NT2/D1 (cell line): ENCODE measurements at regions not wholly inside any gene's neighbourhood (a gene's known extent, or its start where the extent isn't known, plus 50 kb on each side); places are given as distances from the start of the nearest gene placed in this dataset.
"Not testable (repeated sequence)": the region's sequence is repeated elsewhere in the genome, so short reads cannot be mapped to it uniquely, and the experiment has no call there.

ENCODE experiments used
- DNase-seq: peaks from one replicate; pipeline ENCODE4 v3.0.0-alpha.2; 2011; ENCODE audit warnings: low read depth, low spot score
- H3K27me3 ChIP-seq: 2 replicates; pipeline ENCODE4 v1.6.0; 2011; ENCODE audit warnings: mild to moderate bottlenecking; ENCODE audit not compliant: insufficient read length, insufficient read depth
- H3K36me3 ChIP-seq: 2 replicates; pipeline ENCODE4 v1.6.1; 2011; ENCODE audit warnings: mild to moderate bottlenecking, low read length, mixed read lengths; ENCODE audit not compliant: insufficient read depth, insufficient read length
- H3K4me1 ChIP-seq: 2 replicates; pipeline ENCODE4 v1.5.1; 2011; ENCODE audit not compliant: insufficient read depth, insufficient read length
- H3K4me3 ChIP-seq: 2 replicates; pipeline ENCODE4 v1.5.1; 2011; ENCODE audit warnings: low read depth; ENCODE audit not compliant: insufficient read length
- H3K9ac ChIP-seq: 2 replicates; pipeline ENCODE4 v1.6.0; 2011; ENCODE audit warnings: low read depth; ENCODE audit not compliant: insufficient read length
- H3K9me3 ChIP-seq: 2 replicates; pipeline ENCODE4 v1.5.1; 2011; ENCODE audit warnings: mild to moderate bottlenecking, low read length; ENCODE audit not compliant: insufficient read depth
- SUZ12 ChIP-seq: IDR thresholded peaks from 2 replicates; pipeline ENCODE4 v1.6.1; 2011; ENCODE audit not compliant: insufficient read length, insufficient read depth; ENCODE audit errors: extremely low read depth
- YY1 ChIP-seq: IDR thresholded peaks from 2 replicates; pipeline ENCODE4 v1.6.1; 2011; ENCODE audit not compliant: insufficient read length, insufficient read depth
- ZNF274 ChIP-seq: IDR thresholded peaks from 2 replicates; pipeline ENCODE4 v1.6.1; 2011; ENCODE audit warnings: mild to moderate bottlenecking, low read depth, low read length

DNA sequence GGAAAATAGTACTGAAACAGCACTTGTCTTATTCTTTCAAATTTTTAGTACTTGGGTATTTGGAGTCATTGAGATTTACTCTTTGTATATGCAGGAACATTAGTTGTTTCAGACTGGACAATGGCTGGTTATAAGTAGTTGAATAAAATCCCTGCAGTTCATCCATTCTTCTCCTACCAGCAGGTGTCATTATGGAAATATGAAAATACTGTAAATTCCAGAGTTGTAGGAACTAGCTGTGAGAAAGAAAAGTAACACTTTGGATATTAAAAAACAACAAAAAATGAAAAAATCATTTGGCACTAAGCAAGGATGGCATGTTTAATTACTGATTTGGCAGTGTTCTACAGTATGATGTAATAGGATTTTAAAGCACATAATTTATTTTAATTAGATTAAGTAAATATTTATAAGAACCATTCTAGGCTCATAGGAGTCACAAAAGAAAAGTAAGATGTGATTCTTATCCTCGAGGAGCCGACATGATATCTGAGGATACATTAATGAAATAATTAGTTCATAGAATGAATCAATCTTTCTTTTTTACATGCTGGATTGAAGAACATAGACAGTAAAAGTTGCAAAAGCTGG is 155.3 kb downstream of the KCNRG start:
- H3K9ac ChIP-seq, result no peak overlapping the region
- no peak overlapping the region for H3K4me3 ChIP-seq
- H3K4me1 ChIP-seq, result no peaks in the 10 kb centered on the region
- no peaks in the 10 kb centered on the region for H3K27me3 ChIP-seq
- TF ChIP-seq ZNF274, result no peak
- TF ChIP-seq YY1, result no peak
- TF ChIP-seq SUZ12, result no peak
- no peaks in the 10 kb centered on the region for H3K36me3 ChIP-seq
- H3K9me3 ChIP-seq, result no peaks in the 10 kb centered on the region
- no peak for DNase-seq

DNA sequence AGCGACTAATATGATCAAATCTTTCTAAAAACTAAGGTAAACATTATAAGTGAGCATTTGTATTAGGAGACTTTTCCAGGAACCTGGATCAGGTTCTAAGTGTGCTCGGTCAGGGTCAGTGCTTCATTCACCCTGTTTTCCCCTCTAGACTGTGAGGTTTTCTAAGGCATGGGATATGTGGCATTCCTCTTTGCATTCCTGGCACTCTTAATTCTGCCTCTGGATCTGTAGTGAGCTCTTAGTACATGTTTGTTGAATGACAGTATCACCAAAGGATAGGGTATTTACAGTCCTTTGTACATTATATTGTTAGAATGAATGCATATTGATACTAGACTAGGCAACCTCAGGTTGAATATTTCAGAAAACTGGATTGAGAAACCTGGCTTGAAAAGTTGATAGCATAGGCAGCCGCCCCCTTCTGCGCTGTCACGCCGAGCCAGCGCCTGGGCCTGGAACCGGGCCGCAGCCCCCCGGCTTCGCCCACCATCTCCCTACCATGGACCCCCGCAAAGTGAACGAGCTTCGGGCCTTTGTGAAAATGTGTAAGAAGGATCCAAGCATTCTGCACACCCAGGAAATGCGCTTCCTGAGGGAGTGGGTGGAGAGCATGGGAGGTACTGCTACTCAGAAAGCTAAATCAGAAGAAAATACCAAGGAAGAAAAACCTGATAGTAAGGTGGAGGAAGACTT is 156.5 kb downstream of the KCNRG start:
- Histone ChIP-seq H3K9me3 (no peaks in the 10 kb centered on the region), H3K27me3 (no peaks in the 10 kb centered on the region), H3K36me3 (no peaks in the 10 kb centered on the region), H3K9ac (no peak overlapping the region), H3K4me1 (no peaks in the 10 kb centered on the region), H3K4me3 (no peak overlapping the region)
- TF ChIP-seq SUZ12, result no peak
- no peak for TF ChIP-seq YY1
- TF ChIP-seq ZNF274, result no peak
- no peak for DNase-seq

DNA sequence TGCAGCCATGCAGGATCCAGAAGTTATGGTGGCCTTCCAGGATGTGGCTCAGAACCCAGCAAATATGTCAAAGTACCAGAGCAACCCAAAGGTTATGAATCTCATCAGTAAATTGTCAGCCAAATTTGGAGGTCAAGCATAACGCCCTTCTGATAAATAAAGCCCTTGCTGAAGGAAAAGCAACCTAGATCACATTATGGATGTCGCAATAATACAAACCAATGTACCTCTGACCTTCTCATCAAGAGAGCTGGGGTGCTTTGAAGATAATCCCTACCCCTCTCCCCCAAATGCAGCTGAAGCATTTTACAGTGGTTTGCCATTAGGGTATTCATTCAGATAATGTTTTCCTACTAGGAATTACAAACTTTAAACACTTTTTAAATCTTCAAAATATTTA is 157.8 kb downstream of the KCNRG start:
- not testable (repeated sequence) for H3K27me3 ChIP-seq, H3K36me3 ChIP-seq, DNase-seq, H3K4me3 ChIP-seq, H3K9me3 ChIP-seq, H3K4me1 ChIP-seq, H3K9ac ChIP-seq

- Histone ChIP-seq H3K36me3 (no peaks in the 10 kb centered on the region), H3K27me3 (no peaks in the 10 kb centered on the region), H3K9me3 (no peaks in the 10 kb centered on the region), H3K4me1 (no peaks in the 10 kb centered on the region), H3K9ac (no peak overlapping the region), H3K4me3 (no peak overlapping the region)
- TF ChIP-seq SUZ12 (no peak), YY1 (no peak), ZNF274 (no peak)
- DNase-seq, result no peak
Measured at GRCh38 chr13:50174630-50175029, 159.4 kb downstream of the KCNRG start.

GRCh38 chr13:50179977-50180376 is 164.7 kb downstream of the KCNRG start:
- Histone ChIP-seq H3K9me3 (no peaks in the 10 kb centered on the region), H3K9ac (no peak overlapping the region), H3K4me1 (no peaks in the 10 kb centered on the region), H3K4me3 (no peak overlapping the region), H3K27me3 (no peaks in the 10 kb centered on the region), H3K36me3 (no peaks in the 10 kb centered on the region)
- DNase-seq, result no peak
- TF ChIP-seq YY1 (no peak), ZNF274 (no peak), SUZ12 (no peak)

GRCh38 chr13:50185769-50186763 is 170.8 kb downstream of the KCNRG start:
- DNase-seq, H3K27me3 ChIP-seq, H3K4me1 ChIP-seq, H3K36me3 ChIP-seq: not testable (repeated sequence)
- Histone ChIP-seq H3K9me3 (peaks cover 13% of the 10 kb centered on the region; the same call in 1 of the 2 replicates), H3K4me3 (peak overlapping the region; percentile 10), H3K9ac (peak overlapping the region; percentile 26)

GRCh38 chr13:50187352-50188029 is 172.2 kb downstream of the KCNRG start:
- no peak overlapping the region for H3K4me3 ChIP-seq
- no peaks in the 10 kb centered on the region for H3K27me3 ChIP-seq
- DNase-seq, result no peak
- no peaks in the 10 kb centered on the region for H3K4me1 ChIP-seq
- no peak overlapping the region for H3K9ac ChIP-seq
- no peak for TF ChIP-seq ZNF274
- TF ChIP-seq SUZ12, result no peak
- no peak for TF ChIP-seq YY1
- no peaks in the 10 kb centered on the region for H3K36me3 ChIP-seq
- H3K9me3 ChIP-seq, result peaks cover 13% of the 10 kb centered on the region; the same call in 1 of the 2 replicates
